ENCODE measurements at regions not wholly inside any gene's neighbourhood (a gene's known extent, or its start where the extent isn't known, plus 50 kb on each side); places are given as distances from the start of the nearest gene placed in this dataset.

- TF ChIP-seq EP300 (IDR thresholded peaks at IDR 0.05; ENCODE audit: borderline replicate concordance) (no peak), CEBPB (IDR thresholded peaks at IDR 0.05) (no peak), YY1 (IDR thresholded peaks at IDR 0.05; ENCODE audit: low read depth) (no peak), FOXM1 (IDR thresholded peaks at IDR 0.05; ENCODE audit: borderline replicate concordance, low read depth) (no peak), TAF1 (IDR thresholded peaks at IDR 0.05; ENCODE audit: low read depth) (no peak), ZBTB7A (IDR thresholded peaks at IDR 0.05; ENCODE audit: low read depth) (no peak), REST (IDR thresholded peaks at IDR 0.05; ENCODE audit: low read depth) (no peak), MAX (IDR thresholded peaks at IDR 0.05) (no peak), USF1 (IDR thresholded peaks at IDR 0.05) (no peak)
These were observed 488.8 kb upstream of the DPPA4 start for GRCh38 chr3:109825971-109826810.

All from Ishikawa (cell line).